Duodenal mucosa (tissue), 2 donors: ENCODE measurements at regions not wholly inside any gene's neighbourhood (a gene's known extent, or its start where the extent isn't known, plus 50 kb on each side); places are given as distances from the start of the nearest gene placed in this dataset.

ENCODE experiments used
- H3K27ac ChIP-seq: one replicate; pipeline ENCODE4 v1.7.0; 2013; ENCODE audit warnings: low read depth, low read length
- H3K27me3 ChIP-seq, 2 donors: one replicate each; pipeline ENCODE4 v1.7.0; 2013; ENCODE audit warnings: low read length in 2 of 2, control low read depth in 1 of 2; ENCODE audit not compliant: insufficient read depth in 2 of 2, control insufficient read depth in 1 of 2
- H3K36me3 ChIP-seq, 2 donors: one replicate each; pipeline ENCODE4 v1.7.0; 2013; ENCODE audit warnings: low read length in 2 of 2, control low read depth in 1 of 2; ENCODE audit not compliant: insufficient read depth in 2 of 2, control insufficient read depth in 1 of 2
- H3K4me1 ChIP-seq, 2 donors: one replicate each; pipeline ENCODE4 v1.7.0; 2013; ENCODE audit warnings: low read length in 2 of 2, control low read depth in 1 of 2; ENCODE audit not compliant: insufficient read depth in 2 of 2, control insufficient read depth in 1 of 2
- H3K4me3 ChIP-seq, 2 donors: one replicate each; pipeline ENCODE4 v1.7.0; 2013; ENCODE audit warnings: low read length in 2 of 2, low read depth in 1 of 2
- H3K9ac ChIP-seq, 2 donors: one replicate each; pipeline ENCODE4 v1.7.0; 2013; ENCODE audit warnings: low read length in 2 of 2, low read depth in 1 of 2
- H3K9me3 ChIP-seq, 2 donors: one replicate each; pipeline ENCODE4 v1.7.0; 2013; ENCODE audit warnings: low read length in 2 of 2, control low read depth in 1 of 2; ENCODE audit not compliant: control insufficient read depth in 1 of 2

DNA sequence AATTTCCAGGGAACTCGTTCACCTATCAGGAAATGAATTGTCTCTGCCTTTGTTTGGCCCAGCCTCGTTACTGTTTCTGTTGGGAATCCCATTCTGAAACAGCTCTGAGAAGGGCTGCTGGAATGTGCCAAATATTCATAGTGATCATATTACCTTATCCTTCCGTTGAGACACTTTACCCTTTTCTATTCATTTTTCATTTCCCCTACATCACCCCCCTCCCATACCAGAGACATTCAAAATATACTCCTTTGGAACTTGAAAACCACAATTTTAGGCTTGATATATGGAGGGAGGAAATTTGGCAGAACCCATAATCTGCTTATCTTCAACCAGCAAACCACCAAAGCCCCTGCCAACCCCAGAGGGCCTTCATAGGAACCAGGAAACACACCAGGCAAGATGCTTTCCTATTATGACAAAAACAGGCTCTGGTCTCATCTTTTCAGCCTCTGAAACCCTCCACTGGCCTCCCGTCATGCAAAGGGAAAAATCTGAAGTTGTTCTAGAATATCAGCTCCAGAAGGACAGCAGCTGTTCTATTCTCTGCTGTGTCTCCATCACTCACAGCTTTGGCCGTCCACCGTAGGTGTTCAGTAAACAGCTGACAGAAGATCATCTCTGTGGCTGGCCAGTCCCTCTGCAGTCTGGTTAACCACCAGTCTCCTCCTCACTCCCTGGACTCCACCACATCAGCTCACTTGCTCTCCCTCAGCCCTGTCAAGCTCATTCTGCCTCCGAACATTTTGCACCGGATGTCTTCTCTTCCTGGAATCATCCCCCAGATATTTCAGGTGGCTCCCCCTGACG is 217.2 kb upstream of the WWC1 start:
- Histone ChIP-seq H3K4me3 (no peak overlapping the region), H3K9ac (no peak overlapping the region), H3K27ac (no peak overlapping the region), H3K4me1 (no peaks in the 10 kb centered on the region), H3K9me3 (no peaks in the 10 kb centered on the region), H3K27me3 (no peaks in the 10 kb centered on the region), H3K36me3 (no peaks in the 10 kb centered on the region)

GRCh38 chr5:168075387-168075786 is 216.1 kb upstream of the WWC1 start:
- Histone ChIP-seq H3K9me3 (no peaks in the 10 kb centered on the region), H3K4me3 (no peak overlapping the region), H3K27ac (no peak overlapping the region), H3K9ac (no peak overlapping the region), H3K36me3 (no peaks in the 10 kb centered on the region), H3K27me3 (no peaks in the 10 kb centered on the region), H3K4me1 (no peaks in the 10 kb centered on the region)

GRCh38 chr5:168076561-168076991 is 214.9 kb upstream of the WWC1 start:
- Histone ChIP-seq H3K9me3 (no peaks in the 10 kb centered on the region), H3K9ac (no peak overlapping the region), H3K27ac (no peak overlapping the region), H3K4me1 (no peaks in the 10 kb centered on the region), H3K4me3 (no peak overlapping the region), H3K36me3 (no peaks in the 10 kb centered on the region), H3K27me3 (no peaks in the 10 kb centered on the region)

- Histone ChIP-seq H3K27ac (no peak overlapping the region), H3K27me3 (no peaks in the 10 kb centered on the region), H3K36me3 (no peaks in the 10 kb centered on the region), H3K4me3 (no peak overlapping the region), H3K9me3 (no peaks in the 10 kb centered on the region), H3K4me1 (no peaks in the 10 kb centered on the region), H3K9ac (no peak overlapping the region)
These were observed 206.0 kb upstream of the WWC1 start for GRCh38 chr5:168085261-168086031.

- H3K4me1 ChIP-seq = no peaks in the 10 kb centered on the region
- no peak overlapping the region for H3K9ac ChIP-seq
- no peak overlapping the region for H3K27ac ChIP-seq
- H3K27me3 ChIP-seq = no peaks in the 10 kb centered on the region
- H3K4me3 ChIP-seq = no peak overlapping the region
- H3K9me3 ChIP-seq = no peaks in the 10 kb centered on the region
- no peaks in the 10 kb centered on the region for H3K36me3 ChIP-seq
These were observed 205.3 kb upstream of the WWC1 start for GRCh38 chr5:168086104-168086610.

GRCh38 chr5:168086746-168087145 is 204.7 kb upstream of the WWC1 start:
- H3K9me3 ChIP-seq = no peaks in the 10 kb centered on the region
- no peak overlapping the region for H3K4me3 ChIP-seq
- H3K4me1 ChIP-seq = no peaks in the 10 kb centered on the region
- no peaks in the 10 kb centered on the region for H3K36me3 ChIP-seq
- no peak overlapping the region for H3K9ac ChIP-seq
- no peaks in the 10 kb centered on the region for H3K27me3 ChIP-seq
- H3K27ac ChIP-seq = no peak overlapping the region

GRCh38 chr5:168088410-168089173 is 202.9 kb upstream of the WWC1 start:
- no peak overlapping the region for H3K27ac ChIP-seq
- no peaks in the 10 kb centered on the region for H3K4me1 ChIP-seq
- no peak overlapping the region for H3K9ac ChIP-seq
- no peaks in the 10 kb centered on the region for H3K36me3 ChIP-seq
- H3K4me3 ChIP-seq = no peak overlapping the region
- H3K27me3 ChIP-seq = no peaks in the 10 kb centered on the region
- H3K9me3 ChIP-seq = no peaks in the 10 kb centered on the region

GRCh38 chr5:168089201-168089887 is 202.1 kb upstream of the WWC1 start:
- H3K4me3 ChIP-seq = no peak overlapping the region
- H3K27ac ChIP-seq = no peak overlapping the region
- no peaks in the 10 kb centered on the region for H3K9me3 ChIP-seq
- H3K27me3 ChIP-seq = no peaks in the 10 kb centered on the region
- no peaks in the 10 kb centered on the region for H3K36me3 ChIP-seq
- H3K4me1 ChIP-seq = no peaks in the 10 kb centered on the region
- H3K9ac ChIP-seq = no peak overlapping the region

GRCh38 chr5:168092209-168093185 is 198.9 kb upstream of the WWC1 start:
- Histone ChIP-seq H3K36me3 (no peaks in the 10 kb centered on the region), H3K4me3 (no peak overlapping the region), H3K27ac (no peak overlapping the region), H3K9ac (no peak overlapping the region), H3K27me3 (no peaks in the 10 kb centered on the region), H3K9me3 (no peaks in the 10 kb centered on the region), H3K4me1 (no peaks in the 10 kb centered on the region)
